GM23338 (cell line): ENCODE measurements at regions not wholly inside any gene's neighbourhood (a gene's known extent, or its start where the extent isn't known, plus 50 kb on each side); places are given as distances from the start of the nearest gene placed in this dataset.

Experiments used
- ATAC-seq: fragments of 200-7000 bp; cut with Tn5 transposase; 3 replicates; pipeline ENCODE4 v1.9.1; 2020
- DNase-seq: peaks from one replicate; pipeline ENCODE4 v3.0.0-alpha.2; 2015; ENCODE audit warnings: low spot score
- H2AFZ ChIP-seq: fragments of 200-600 bp; sonication (generic); 2 replicates; pipeline ENCODE4 v1.8.0; 2016; ENCODE audit warnings: antibody characterized with exemption, mild to moderate bottlenecking, moderate library complexity
- H3F3A ChIP-seq: fragments of 200-600 bp; sonication (generic); replicated peaks from 2 replicates; pipeline ENCODE4 v1.8.0; 2017; ENCODE audit warnings: antibody characterized with exemption, mixed run types, low read depth
- H3K27ac ChIP-seq: fragments of 200-600 bp; sonication (generic); 2 replicates; pipeline ENCODE4 v1.6.1; 2016; ENCODE audit warnings: low read depth
- H3K27me3 ChIP-seq: fragments of 200-600 bp; sonication (generic); 2 replicates; pipeline ENCODE4 v1.8.0; 2016; ENCODE audit warnings: mild to moderate bottlenecking, mixed run types, moderate library complexity; ENCODE audit not compliant: insufficient read depth
- H3K36me3 ChIP-seq: fragments of 200-600 bp; sonication (generic); 2 replicates; pipeline ENCODE4 v1.8.0; 2016; ENCODE audit warnings: mild to moderate bottlenecking; ENCODE audit not compliant: insufficient read depth
- H3K4me1 ChIP-seq: fragments of 200-600 bp; sonication (generic); 2 replicates; pipeline ENCODE4 v1.8.0; 2016; ENCODE audit warnings: mild to moderate bottlenecking, moderate library complexity; ENCODE audit not compliant: insufficient read depth
- H3K4me2 ChIP-seq: fragments of 200-600 bp; sonication (generic); 2 replicates; pipeline ENCODE4 v1.7.1; 2017; ENCODE audit warnings: mixed run types
- H3K4me3 ChIP-seq: fragments of 200-600 bp; sonication (generic); 2 replicates; pipeline ENCODE4 v1.6.1; 2016; ENCODE audit warnings: mixed run types
- H3K79me2 ChIP-seq: fragments of 200-600 bp; sonication (generic); replicated peaks from 2 replicates; pipeline ENCODE4 v1.8.0; 2017; ENCODE audit warnings: mild to moderate bottlenecking; ENCODE audit not compliant: insufficient read depth
- H3K9me2 ChIP-seq: fragments of 200-600 bp; sonication (generic); 2 replicates; pipeline ENCODE4 v1.8.0; 2017; ENCODE audit not compliant: insufficient read depth
- H4K20me1 ChIP-seq: fragments of 200-600 bp; sonication (generic); replicated peaks from 2 replicates; pipeline ENCODE4 v1.8.0; 2017; ENCODE audit warnings: mild to moderate bottlenecking; ENCODE audit not compliant: insufficient read depth
- H3K27ac Mint-ChIP-seq: 2 replicates; pipeline ENCODE4 v1.8.0; 2020; ENCODE audit warnings: inconsistent platforms, mild to moderate bottlenecking, moderate library complexity, mixed read lengths
- H3K27me3 Mint-ChIP-seq: 3 replicates; pipeline ENCODE4 v1.8.0; 2022; ENCODE audit warnings: low read depth, mild to moderate bottlenecking, moderate library complexity, mixed read lengths, inconsistent platforms; ENCODE audit not compliant: insufficient read depth, poor library complexity
- H3K36me3 Mint-ChIP-seq: 3 replicates; pipeline ENCODE4 v1.8.0; 2021; ENCODE audit warnings: low read depth, mild to moderate bottlenecking, inconsistent platforms, moderate library complexity, mixed read lengths
- H3K4me1 Mint-ChIP-seq: 3 replicates; pipeline ENCODE4 v1.8.0; 2020; ENCODE audit warnings: mild to moderate bottlenecking, inconsistent platforms, mixed read lengths
- H3K4me3 Mint-ChIP-seq: 3 replicates; pipeline ENCODE4 v1.8.0; 2021; ENCODE audit warnings: moderate library complexity, mild to moderate bottlenecking, inconsistent platforms, mixed read lengths
- H3K9me3 Mint-ChIP-seq: 3 replicates; pipeline ENCODE4 v1.8.0; 2020; ENCODE audit warnings: moderate library complexity, mild to moderate bottlenecking, inconsistent platforms, mixed read lengths
- CREB1 ChIP-seq: fragments of 250-450 bp; sonication (Bioruptor Pico); IDR thresholded peaks from 2 replicates; pipeline ENCODE4 v1.5.0; 2020; ENCODE audit warnings: low read depth, mild to moderate bottlenecking, moderate library complexity
- JUNB ChIP-seq: IDR thresholded peaks from one replicate; pipeline ENCODE4 v1.6.1; 2016; ENCODE audit warnings: antibody characterized with exemption; ENCODE audit not compliant: unreplicated experiment
- POLR2AphosphoS5 ChIP-seq: IDR thresholded peaks from 2 replicates; pipeline ENCODE4 v1.6.1; 2016; ENCODE audit warnings: antibody characterized with exemption, low read depth
- STAT1 ChIP-seq: IDR thresholded peaks from one replicate; pipeline ENCODE4 v1.6.1; 2016; ENCODE audit warnings: antibody characterized with exemption; ENCODE audit not compliant: unreplicated experiment
- ZNF114 ChIP-seq: fragments of 250-450 bp; sonication (Bioruptor Pico); IDR thresholded peaks from 2 replicates; pipeline ENCODE4 v1.5.0; 2020; ENCODE audit warnings: mild to moderate bottlenecking, moderate library complexity
- ZNF331 ChIP-seq: fragments of 250-450 bp; sonication (Bioruptor Pico); IDR thresholded peaks from 2 replicates; pipeline ENCODE4 v1.5.0; 2020; ENCODE audit warnings: low read depth, mild to moderate bottlenecking, moderate library complexity
- TF ChIP-seq, protein P1 (sequence below): IDR thresholded peaks from 2 replicates; pipeline ENCODE4 v1.6.1; 2016; ENCODE audit warnings: antibody characterized with exemption
- TF ChIP-seq, protein P2 (sequence below): fragments of 250-450 bp; sonication (Bioruptor Pico); IDR thresholded peaks from 2 replicates; pipeline ENCODE4 v1.5.0; 2020; ENCODE audit warnings: mild to moderate bottlenecking, moderate library complexity

DNA sequence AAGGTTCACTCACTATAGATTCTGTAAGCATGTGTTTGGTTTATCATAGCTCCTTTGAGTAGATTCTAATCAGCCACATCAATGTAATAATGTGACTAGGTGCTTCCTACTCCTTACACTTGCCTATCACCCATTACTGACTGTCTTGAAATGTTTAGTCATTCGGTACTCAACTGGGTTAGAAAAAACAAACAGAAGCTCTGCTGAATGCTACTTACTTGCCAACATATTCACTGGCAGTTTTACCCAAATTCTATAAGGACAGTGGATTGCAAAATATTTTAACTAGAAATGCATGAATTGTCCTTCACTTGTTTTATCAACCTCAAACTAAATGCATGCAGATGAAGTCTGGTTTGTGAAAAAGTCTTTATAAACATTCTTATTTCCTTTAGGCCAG, 352.1 kb upstream of the ALCAM start:
- H3K4me3 ChIP-seq = no peak overlapping the region
- Mint-ChIP-seq H3K4me3 (no peak overlapping the region), H3K36me3 (peaks cover under 1% of the 10 kb centered on the region; the same call in 1 of the 3 replicates), H3K9me3 (no peaks in the 10 kb centered on the region), H3K27me3 (no peaks in the 10 kb centered on the region), H3K4me1 (peaks cover 31% of the 10 kb centered on the region), H3K27ac (no peak overlapping the region)
- no peak overlapping the region for H2AFZ ChIP-seq
- TF ChIP-seq STAT1 (no peak), JUNB (no peak), ZNF331 (CRISPR knock-in tag) (no peak), ZNF114 (CRISPR knock-in tag) (no peak), POLR2AphosphoS5 (no peak), CREB1 (CRISPR knock-in tag) (no peak)
- TF ChIP-seq, protein P1, sequence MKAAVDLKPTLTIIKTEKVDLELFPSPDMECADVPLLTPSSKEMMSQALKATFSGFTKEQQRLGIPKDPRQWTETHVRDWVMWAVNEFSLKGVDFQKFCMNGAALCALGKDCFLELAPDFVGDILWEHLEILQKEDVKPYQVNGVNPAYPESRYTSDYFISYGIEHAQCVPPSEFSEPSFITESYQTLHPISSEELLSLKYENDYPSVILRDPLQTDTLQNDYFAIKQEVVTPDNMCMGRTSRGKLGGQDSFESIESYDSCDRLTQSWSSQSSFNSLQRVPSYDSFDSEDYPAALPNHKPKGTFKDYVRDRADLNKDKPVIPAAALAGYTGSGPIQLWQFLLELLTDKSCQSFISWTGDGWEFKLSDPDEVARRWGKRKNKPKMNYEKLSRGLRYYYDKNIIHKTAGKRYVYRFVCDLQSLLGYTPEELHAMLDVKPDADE = no peak
- TF ChIP-seq, protein P2, sequence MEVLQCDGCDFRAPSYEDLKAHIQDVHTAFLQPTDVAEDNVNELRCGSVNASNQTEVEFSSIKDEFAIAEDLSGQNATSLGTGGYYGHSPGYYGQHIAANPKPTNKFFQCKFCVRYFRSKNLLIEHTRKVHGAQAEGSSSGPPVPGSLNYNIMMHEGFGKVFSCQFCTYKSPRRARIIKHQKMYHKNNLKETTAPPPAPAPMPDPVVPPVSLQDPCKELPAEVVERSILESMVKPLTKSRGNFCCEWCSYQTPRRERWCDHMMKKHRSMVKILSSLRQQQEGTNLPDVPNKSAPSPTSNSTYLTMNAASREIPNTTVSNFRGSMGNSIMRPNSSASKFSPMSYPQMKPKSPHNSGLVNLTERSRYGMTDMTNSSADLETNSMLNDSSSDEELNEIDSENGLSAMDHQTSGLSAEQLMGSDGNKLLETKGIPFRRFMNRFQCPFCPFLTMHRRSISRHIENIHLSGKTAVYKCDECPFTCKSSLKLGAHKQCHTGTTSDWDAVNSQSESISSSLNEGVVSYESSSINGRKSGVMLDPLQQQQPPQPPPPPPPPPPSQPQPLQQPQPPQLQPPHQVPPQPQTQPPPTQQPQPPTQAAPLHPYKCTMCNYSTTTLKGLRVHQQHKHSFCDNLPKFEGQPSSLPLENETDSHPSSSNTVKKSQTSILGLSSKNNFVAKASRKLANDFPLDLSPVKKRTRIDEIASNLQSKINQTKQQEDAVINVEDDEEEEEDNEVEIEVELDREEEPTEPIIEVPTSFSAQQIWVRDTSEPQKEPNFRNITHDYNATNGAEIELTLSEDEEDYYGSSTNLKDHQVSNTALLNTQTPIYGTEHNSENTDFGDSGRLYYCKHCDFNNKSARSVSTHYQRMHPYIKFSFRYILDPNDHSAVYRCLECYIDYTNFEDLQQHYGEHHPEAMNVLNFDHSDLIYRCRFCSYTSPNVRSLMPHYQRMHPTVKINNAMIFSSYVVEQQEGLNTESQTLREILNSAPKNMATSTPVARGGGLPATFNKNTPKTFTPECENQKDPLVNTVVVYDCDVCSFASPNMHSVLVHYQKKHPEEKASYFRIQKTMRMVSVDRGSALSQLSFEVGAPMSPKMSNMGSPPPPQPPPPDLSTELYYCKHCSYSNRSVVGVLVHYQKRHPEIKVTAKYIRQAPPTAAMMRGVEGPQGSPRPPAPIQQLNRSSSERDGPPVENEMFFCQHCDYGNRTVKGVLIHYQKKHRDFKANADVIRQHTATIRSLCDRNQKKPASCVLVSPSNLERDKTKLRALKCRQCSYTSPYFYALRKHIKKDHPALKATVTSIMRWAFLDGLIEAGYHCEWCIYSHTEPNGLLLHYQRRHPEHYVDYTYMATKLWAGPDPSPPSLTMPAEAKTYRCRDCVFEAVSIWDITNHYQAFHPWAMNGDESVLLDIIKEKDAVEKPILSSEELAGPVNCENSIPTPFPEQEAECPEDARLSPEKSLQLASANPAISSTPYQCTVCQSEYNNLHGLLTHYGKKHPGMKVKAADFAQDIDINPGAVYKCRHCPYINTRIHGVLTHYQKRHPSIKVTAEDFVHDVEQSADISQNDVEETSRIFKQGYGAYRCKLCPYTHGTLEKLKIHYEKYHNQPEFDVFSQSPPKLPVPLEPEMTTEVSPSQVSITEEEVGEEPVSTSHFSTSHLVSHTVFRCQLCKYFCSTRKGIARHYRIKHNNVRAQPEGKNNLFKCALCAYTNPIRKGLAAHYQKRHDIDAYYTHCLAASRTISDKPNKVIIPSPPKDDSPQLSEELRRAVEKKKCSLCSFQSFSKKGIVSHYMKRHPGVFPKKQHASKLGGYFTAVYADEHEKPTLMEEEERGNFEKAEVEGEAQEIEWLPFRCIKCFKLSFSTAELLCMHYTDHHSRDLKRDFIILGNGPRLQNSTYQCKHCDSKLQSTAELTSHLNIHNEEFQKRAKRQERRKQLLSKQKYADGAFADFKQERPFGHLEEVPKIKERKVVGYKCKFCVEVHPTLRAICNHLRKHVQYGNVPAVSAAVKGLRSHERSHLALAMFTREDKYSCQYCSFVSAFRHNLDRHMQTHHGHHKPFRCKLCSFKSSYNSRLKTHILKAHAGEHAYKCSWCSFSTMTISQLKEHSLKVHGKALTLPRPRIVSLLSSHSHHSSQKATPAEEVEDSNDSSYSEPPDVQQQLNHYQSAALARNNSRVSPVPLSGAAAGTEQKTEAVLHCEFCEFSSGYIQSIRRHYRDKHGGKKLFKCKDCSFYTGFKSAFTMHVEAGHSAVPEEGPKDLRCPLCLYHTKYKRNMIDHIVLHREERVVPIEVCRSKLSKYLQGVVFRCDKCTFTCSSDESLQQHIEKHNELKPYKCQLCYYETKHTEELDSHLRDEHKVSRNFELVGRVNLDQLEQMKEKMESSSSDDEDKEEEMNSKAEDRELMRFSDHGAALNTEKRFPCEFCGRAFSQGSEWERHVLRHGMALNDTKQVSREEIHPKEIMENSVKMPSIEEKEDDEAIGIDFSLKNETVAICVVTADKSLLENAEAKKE = no peak
- H3K79me2 ChIP-seq = no peaks in the 10 kb centered on the region
- no peaks in the 10 kb centered on the region for H4K20me1 ChIP-seq
- no peaks in the 10 kb centered on the region for H3K36me3 ChIP-seq
- peak overlapping the region; percentile 16; the same call in 1 of the 2 replicates for H3K4me2 ChIP-seq
- no peaks in the 10 kb centered on the region for H3K9me2 ChIP-seq
- peaks cover 34% of the 10 kb centered on the region for H3K4me1 ChIP-seq
- peak overlapping the region; percentile 34 for H3K27ac ChIP-seq
- no peaks in the 10 kb centered on the region for H3K27me3 ChIP-seq
- no peak for DNase-seq
- ATAC-seq = peak; percentile 55
- H3F3A ChIP-seq = no peaks in the 10 kb centered on the region
